Thymus (tissue), 11 donors: ENCODE measurements at regions not wholly inside any gene's neighbourhood (a gene's known extent, or its start where the extent isn't known, plus 50 kb on each side); places are given as distances from the start of the nearest gene placed in this dataset.

Experiments used
- DNase-seq, 9 donors: peaks; one replicate each; pipeline ENCODE4 v3.0.0-alpha.2; 2013; ENCODE audit warnings: low spot score in 9 of 9, low read depth in 6 of 9, missing footprints in 1 of 9
- H3K27ac ChIP-seq, 2 donors: one replicate each; pipeline ENCODE4 v1.5.1; 2013; ENCODE audit warnings: control low read depth in 1 of 2, low read depth in 1 of 2, low read length in 1 of 2, mild to moderate bottlenecking in 1 of 2, moderate library complexity in 1 of 2
- H3K27me3 ChIP-seq, 2 donors: one replicate each; pipeline ENCODE4 v1.5.1; 2013; ENCODE audit warnings: low read length in 1 of 2; ENCODE audit not compliant: control insufficient read depth in 2 of 2, insufficient read depth in 1 of 2
- H3K36me3 ChIP-seq, 2 donors: one replicate each; pipeline ENCODE4 v1.5.1; 2013; ENCODE audit warnings: low read length in 1 of 2, mild to moderate bottlenecking in 1 of 2, moderate library complexity in 1 of 2; ENCODE audit not compliant: control insufficient read depth in 2 of 2, insufficient read depth in 2 of 2
- H3K4me1 ChIP-seq, 2 donors: one replicate each; pipeline ENCODE4 v1.5.1; 2013; ENCODE audit warnings: low read length in 2 of 2; ENCODE audit not compliant: control insufficient read depth in 2 of 2, insufficient read depth in 2 of 2
- H3K4me3 ChIP-seq, 2 donors: one replicate each; pipeline ENCODE4 v1.5.1; 2013; ENCODE audit warnings: low read length in 2 of 2, control low read depth in 1 of 2, mild to moderate bottlenecking in 1 of 2
- H3K9me3 ChIP-seq, 2 donors: one replicate each; pipeline ENCODE4 v1.5.1; 2013; ENCODE audit warnings: low read length in 1 of 2, mild to moderate bottlenecking in 1 of 2; ENCODE audit not compliant: control insufficient read depth in 2 of 2, insufficient read depth in 1 of 2
- WGBS: extraction: QIAGEN DNeasy Blood & Tissue Kit; methylation state at CpG from one replicate; pipeline ENCODE4 v1.1.7; 2013; 5-methylcytosine and 5-hydroxymethylcytosine counted together
- donor health status: healthy.

GRCh38 chr17:33769066-33769465, 476.0 kb upstream of the ASIC2 start:
- H3K27ac ChIP-seq: no peak overlapping the region
- 89% methylated on average over 4 of the region's 4 CpGs for WGBS

GRCh38 chr17:33776304-33776703, 478.8 kb upstream of the CCL2 start:
- Histone ChIP-seq H3K9me3 (no peaks in the 10 kb centered on the region), H3K36me3 (no peaks in the 10 kb centered on the region), H3K27me3 (no peaks in the 10 kb centered on the region), H3K4me1 (no peaks in the 10 kb centered on the region), H3K4me3 (no peak overlapping the region), H3K27ac (no peak overlapping the region)
- DNase-seq: no peak
- WGBS: 84% methylated on average over 4 of the region's 4 CpGs

More at GRCh38 chr17:33769066-33769465, 476.0 kb upstream of the ASIC2 start:
- DNase-seq: no peak
- Histone ChIP-seq H3K4me3 (no peak overlapping the region), H3K36me3 (no peaks in the 10 kb centered on the region), H3K4me1 (no peaks in the 10 kb centered on the region), H3K27me3 (no peaks in the 10 kb centered on the region), H3K9me3 (no peaks in the 10 kb centered on the region)

GRCh38 chr17:33776903-33777302, 478.2 kb upstream of the CCL2 start:
- WGBS: 94% methylated on average over 9 of the region's 9 CpGs
- Histone ChIP-seq H3K27ac (no peak overlapping the region), H3K4me3 (no peak overlapping the region), H3K36me3 (no peaks in the 10 kb centered on the region), H3K9me3 (no peaks in the 10 kb centered on the region), H3K27me3 (no peaks in the 10 kb centered on the region), H3K4me1 (no peaks in the 10 kb centered on the region)
- no peak for DNase-seq

- WGBS: 83% methylated on average over 5 of the region's 5 CpGs
- Histone ChIP-seq H3K9me3 (no peaks in the 10 kb centered on the region), H3K27ac (no peak overlapping the region), H3K4me3 (no peak overlapping the region), H3K36me3 (no peaks in the 10 kb centered on the region), H3K27me3 (no peaks in the 10 kb centered on the region), H3K4me1 (no peaks in the 10 kb centered on the region)
- DNase-seq: no peak
These were observed 477.4 kb upstream of the CCL2 start for GRCh38 chr17:33777674-33778073.

- no peak overlapping the region for H3K27ac ChIP-seq
- DNase-seq: no peak
- no peaks in the 10 kb centered on the region for H3K36me3 ChIP-seq
- WGBS: 82% methylated on average over 7 of the region's 7 CpGs
- no peaks in the 10 kb centered on the region for H3K9me3 ChIP-seq
- H3K4me1 ChIP-seq: no peaks in the 10 kb centered on the region
- H3K27me3 ChIP-seq: no peaks in the 10 kb centered on the region
- no peak overlapping the region for H3K4me3 ChIP-seq
These were observed 476.4 kb upstream of the CCL2 start for GRCh38 chr17:33778505-33779233.

- Histone ChIP-seq H3K27ac (no peak overlapping the region), H3K27me3 (no peaks in the 10 kb centered on the region), H3K36me3 (no peaks in the 10 kb centered on the region), H3K4me3 (no peak overlapping the region), H3K4me1 (no peaks in the 10 kb centered on the region), H3K9me3 (no peaks in the 10 kb centered on the region)
- peak; percentile 3 to 52 (median 24) for DNase-seq
- 15% methylated on average over 5 of the region's 5 CpGs for WGBS
These were observed 475.9 kb upstream of the CCL2 start for GRCh38 chr17:33779234-33779591.

- H3K27me3 ChIP-seq: no peaks in the 10 kb centered on the region
- no peak overlapping the region for H3K27ac ChIP-seq
- no peaks in the 10 kb centered on the region for H3K36me3 ChIP-seq
- DNase-seq: no peak
- no peak overlapping the region for H3K4me3 ChIP-seq
- H3K9me3 ChIP-seq: no peaks in the 10 kb centered on the region
- H3K4me1 ChIP-seq: no peaks in the 10 kb centered on the region
These were observed 469.8 kb upstream of the CCL2 start for GRCh38 chr17:33785281-33785680.

- H3K36me3 ChIP-seq: no peaks in the 10 kb centered on the region
These were observed 468.6 kb upstream of the CCL2 start for GRCh38 chr17:33786478-33786877.

GRCh38 chr17:33789658-33790057, 465.4 kb upstream of the CCL2 start:
- no peaks in the 10 kb centered on the region for H3K36me3 ChIP-seq
- no peaks in the 10 kb centered on the region for H3K4me1 ChIP-seq
- no peaks in the 10 kb centered on the region for H3K27me3 ChIP-seq
- no peak overlapping the region for H3K27ac ChIP-seq
- H3K9me3 ChIP-seq: no peaks in the 10 kb centered on the region
- H3K4me3 ChIP-seq: no peak overlapping the region
- DNase-seq: no peak
- WGBS: 90% methylated on average over 2 of the region's 2 CpGs

More at GRCh38 chr17:33786478-33786877, 468.6 kb upstream of the CCL2 start:
- Histone ChIP-seq H3K27me3 (no peaks in the 10 kb centered on the region), H3K4me3 (no peak overlapping the region), H3K27ac (no peak overlapping the region), H3K9me3 (no peaks in the 10 kb centered on the region), H3K4me1 (no peaks in the 10 kb centered on the region)
- DNase-seq: no peak
- WGBS: 69% methylated on average over 1 of the region's 1 CpG
